ENCODE measurements at regions not wholly inside any gene's neighbourhood (a gene's known extent, or its start where the extent isn't known, plus 50 kb on each side); places are given as distances from the start of the nearest gene placed in this dataset.

DNA sequence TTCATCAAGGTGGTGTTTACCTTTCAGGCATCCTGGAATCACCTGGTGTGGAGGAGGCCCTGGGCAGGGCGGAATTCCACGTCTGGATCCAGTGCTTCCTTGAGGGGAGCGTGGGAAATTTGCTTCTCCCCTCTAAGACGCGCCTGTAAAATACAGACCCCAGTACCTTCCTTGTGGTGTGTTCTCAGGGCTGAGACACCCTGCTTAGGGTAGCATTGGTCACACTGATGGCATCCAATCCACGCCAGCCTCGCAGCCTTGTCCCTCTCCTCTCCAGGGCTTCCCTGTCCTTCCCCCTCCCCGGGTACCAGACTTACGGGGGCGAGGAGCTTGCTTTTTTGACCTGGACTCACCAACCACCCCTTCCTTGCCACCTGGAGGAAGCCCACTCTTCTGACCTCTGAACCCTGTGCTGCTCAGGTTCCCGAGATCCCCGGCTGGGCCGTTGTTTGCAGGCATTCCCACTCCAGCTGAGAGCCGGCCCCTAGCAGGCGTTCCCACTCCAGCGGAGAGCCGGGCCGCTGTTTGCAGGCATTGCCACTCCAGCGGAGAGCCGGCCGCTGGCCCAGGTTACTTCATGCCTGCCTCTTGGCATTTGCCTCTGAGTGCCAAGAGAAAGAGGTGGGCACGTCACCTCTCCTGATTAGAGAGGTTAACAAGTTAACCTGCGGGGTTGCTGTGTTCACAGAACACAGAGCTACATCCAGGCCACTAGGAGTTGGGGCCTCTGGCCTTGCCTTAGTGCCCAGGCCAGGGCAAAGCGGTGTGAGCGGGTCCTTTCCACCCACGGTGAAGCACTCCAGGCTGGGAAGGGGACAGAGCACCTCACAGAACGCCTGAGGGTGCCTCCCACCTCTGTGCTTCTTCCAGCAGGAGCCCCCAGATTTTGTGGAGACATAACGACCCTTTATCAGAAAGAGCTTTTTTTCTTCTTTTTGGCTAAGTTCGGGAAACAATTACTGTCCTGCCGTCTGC is 254.0 kb upstream of the PPP2R2D start:
- intact Hi-C loops (cut with micrococcal nuclease): no loop called here

DNA sequence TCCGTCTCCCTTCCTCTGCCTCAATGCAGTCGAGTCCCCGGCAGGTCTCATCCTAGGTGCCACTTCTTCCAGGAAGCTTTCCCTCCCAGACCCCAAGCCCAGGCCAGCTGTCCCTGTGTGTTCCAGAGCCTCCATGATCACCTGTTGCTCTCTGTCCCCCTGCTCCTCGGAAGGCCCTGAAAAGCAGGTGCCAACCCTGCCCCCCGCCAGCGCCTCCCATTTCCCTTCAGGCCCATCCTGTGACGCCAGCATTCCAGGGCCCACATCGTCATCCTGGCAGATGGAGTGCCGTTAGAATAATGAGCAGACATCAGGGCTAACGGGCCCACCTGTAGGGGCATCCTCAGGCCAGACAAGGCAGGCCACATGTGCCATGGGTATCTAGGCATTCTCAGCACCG is 253.0 kb upstream of the PPP2R2D start:
- intact Hi-C loops (cut with micrococcal nuclease): no loop called here

DNA sequence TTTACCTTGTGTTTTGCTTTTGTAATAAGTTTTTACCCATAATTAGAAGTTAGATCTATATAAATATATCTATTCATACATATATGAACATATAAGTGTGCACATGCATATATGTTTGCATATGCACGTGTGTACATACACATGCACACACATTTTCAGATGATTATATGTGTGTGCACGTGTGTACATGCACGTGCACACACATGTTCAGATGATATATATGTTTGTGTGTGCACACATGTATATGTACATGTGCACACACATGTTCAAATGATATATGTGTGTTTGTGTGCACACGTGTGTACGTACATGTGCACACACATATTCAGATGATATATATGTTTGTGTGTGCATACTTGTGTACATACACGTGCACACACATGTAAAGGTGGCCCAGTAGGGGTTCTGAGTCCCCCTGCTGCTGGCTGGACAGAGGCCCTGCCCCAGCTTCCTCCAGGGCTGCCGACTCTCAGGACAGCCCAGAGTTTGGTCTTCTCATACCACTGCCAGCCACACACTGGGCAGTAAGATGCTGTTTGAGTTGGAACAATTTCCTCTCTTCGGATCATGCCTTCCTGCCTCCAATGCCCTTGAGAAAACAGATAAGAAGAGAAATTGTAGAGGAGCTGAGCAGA is 252.3 kb upstream of the PPP2R2D start:
- intact Hi-C loops (cut with micrococcal nuclease): no loop called here

DNA sequence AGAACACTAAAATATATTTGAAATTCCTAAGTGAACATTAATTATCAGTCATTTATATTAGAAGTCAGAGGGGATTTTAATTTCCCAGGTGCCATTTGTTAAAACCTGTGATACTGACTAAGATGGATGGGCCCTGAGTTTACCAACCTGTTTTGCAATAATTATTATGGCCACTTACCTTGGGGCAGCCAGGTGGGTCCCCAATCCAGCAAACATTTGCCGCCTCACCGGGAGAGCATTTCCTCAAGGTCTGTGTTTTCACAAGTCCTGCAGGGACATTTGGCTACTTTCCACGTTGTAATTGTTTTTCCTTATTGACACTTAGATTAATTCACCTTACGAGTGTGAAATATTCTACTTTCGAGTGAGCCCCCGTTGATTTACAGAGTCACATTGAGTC is 251.2 kb upstream of the PPP2R2D start:
- intact Hi-C loops (cut with micrococcal nuclease): no loop called here

DNA sequence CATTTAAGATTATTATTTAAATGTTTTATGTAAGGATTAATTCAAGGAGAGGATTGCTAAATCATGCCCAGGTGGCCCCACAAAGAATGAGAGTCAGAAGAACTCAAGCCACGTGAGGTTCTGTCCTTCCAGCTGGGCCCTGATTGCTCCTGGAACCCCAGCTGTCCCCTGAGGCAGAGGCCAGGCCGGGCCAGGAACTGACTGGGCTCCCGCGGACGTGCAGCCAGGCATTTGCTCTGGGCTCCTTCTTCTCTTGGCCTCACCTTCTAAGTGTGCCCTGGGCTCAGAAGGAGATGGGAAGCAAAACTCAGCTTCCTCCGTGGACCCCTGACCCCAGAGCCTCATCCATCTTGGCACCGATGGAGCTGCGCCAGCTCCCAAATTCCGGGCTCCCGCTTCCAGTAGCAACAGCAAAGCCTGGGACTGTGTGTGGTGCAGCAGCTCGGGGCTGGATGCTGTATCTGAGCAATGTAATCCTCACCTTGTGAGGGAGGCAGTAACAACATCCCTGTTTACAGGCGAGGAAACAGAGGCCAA is 250.6 kb upstream of the PPP2R2D start:
- intact Hi-C loops (cut with micrococcal nuclease): no loop called here

DNA sequence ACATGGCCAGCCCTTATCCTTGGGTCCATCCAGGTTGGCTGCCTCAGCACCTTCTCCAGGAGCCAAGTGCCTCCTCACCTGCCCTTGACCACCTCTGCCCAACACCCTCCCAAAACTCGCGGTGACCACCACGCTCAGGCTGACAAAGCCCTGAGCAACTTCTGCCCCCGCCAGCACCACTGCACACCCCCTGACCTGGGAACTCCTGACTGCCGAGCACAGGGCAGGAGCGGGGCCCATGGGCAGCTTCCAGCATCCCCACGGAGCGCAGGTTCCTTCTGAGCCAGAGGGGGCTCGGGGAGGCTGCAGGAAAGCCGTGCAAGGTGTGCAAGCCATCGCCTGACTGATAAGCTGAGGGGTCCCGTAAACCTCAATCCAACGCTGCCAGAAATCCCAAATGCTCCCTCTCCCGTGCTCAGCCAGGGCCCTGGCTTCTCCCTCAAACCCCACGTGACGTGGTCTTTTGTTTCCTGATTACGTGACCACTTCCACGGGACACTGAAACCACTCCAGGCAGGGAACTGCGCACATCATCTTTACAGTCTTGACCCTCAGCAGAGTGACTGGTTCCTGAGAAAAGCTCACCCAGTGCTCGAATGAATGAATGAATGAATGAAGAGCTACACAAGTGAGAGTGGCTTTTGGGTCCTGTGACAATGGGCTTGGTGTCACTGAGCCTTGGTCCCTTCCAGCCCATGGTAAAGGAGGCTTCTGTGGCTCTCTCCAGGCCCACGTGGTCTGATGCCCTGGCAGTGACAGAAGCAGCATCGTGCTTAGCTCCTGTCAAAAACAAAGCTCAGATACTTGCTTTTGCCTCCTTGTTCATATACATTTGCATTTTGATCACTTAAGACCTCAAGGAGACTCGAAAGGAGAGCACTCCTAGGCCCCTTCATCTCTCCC is 249.8 kb upstream of the PPP2R2D start:
- intact Hi-C loops (cut with micrococcal nuclease): no loop called here

DNA sequence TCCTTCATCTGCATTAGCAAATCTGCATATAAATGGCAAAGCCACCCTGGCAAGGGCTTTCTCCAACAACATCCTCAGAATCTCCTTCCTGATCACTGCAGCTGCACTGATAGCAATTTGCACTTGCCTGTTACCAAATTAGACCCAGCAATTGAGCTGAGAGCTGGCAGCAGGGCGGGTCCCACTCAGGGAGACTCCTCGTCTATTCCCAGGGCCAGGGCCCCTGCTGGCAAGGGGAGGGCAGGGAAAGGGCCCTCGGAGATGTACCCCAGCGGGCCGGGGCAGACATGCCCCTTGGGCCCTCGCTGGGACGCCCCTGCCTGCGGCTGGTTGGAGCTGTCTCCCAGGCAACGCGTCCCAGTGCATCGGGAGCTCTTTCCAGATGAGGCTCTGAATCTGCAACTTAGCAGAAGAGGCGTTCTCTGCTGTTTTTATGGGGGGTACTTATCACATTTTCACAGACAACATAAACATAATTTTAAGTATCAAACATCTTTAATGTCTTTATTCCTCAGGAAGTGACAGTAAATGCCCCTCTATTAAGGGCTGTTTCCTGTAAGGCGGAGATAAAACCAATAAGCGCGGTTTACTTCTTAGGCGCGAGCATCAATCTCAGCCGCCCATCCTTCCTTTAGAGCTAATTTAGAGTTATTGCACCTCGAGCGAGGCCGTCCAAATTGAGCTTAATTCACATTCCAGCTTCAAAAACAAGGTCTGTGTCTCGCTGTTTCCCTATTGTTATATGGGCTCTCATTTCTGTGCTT is 249.0 kb upstream of the PPP2R2D start:
- intact Hi-C loops (cut with micrococcal nuclease): no loop called here

DNA sequence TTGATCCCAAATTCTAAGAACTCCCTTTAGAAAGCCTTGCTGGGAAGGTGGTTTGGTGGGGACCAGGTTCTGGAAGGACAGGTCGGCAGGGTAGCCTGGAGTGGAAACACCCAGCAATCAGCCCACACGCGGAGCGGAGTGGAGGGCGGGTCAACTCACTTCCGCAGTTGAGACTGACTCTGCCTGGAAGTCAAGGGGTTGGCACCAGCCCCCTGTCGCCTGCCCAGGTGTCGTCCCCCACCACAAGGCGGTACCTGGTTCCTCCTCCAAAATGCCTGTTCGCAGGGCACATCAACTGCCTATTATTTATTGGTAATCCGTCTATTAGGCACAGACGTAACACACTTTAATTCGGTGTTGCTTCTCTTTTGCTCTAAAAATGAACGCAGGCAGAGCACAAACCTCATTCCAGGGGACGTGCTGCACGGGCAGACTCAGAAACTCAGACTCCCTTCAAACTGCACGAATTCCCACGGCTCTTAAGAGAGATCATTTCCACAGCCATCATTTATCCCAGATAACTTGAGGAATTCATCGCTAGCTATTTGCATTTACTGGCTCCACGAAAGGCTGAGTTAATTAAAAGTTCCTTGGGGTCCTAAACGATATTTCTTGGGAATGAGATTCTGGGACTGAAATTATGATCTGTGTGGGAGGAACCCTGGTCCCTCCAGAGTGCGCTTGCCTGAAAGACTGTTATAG is 248.2 kb upstream of the PPP2R2D start:
- intact Hi-C loops (cut with micrococcal nuclease): no loop called here

DNA sequence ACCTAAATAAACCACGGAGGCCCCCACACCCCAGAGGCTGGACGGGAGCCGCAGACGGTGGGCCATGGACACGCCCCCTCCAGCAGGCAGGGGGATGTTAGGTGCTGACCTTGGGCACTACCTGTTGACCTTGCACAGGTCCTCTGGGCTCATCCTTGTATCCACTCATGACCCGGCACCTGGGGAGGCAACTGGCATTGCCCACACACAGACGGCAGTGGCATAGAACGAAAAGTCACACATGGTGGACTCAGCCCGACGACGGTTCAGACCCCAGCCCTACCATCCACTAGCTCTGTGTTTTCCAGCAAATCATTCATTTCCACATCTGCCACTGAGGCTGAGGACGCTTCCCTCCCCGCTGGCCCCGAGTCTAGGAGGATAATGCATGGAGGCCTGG is 247.7 kb upstream of the PPP2R2D start:
- intact Hi-C loops (cut with micrococcal nuclease): no loop called here

DNA sequence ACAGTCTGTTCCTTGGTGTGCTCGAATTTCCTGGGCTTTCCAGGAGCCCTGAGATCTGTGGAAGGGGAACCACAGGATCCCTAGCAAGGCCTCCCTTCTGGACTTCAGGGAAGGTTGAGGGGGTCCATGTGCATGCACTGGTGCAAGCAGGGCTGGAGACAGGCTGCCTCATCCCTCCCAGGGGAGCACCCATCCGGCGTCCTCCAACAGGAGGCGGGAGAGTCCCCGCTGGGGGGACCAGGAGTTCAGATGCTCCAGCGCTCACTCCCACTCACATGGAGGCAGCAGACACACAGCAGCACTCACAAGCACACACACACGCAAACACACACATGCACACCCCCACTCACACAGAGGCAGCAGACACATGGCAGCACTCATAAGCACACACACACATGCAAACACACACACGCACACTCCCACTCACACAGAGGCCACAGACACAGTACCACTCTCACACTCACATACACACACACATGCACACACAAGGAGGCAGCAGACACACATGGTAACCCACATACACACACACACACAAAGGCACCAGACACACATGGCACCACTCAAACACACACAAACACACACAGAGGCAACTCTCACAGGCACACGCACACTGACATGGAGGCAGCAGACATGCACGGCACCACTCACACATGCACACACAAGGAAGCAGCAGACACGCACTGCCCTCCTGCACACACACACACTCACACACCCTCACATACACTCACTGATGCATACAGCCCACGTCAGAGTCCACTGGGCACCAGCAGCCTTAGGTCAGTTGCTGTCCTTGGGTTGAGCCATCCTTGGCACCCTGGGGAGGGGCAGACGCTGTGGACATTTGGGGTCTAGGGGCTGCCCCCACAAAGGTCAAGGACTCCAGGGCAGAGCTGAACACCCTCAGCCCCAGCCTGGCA is 247.0 kb upstream of the PPP2R2D start:
- intact Hi-C loops (cut with micrococcal nuclease): no loop called here

DNA sequence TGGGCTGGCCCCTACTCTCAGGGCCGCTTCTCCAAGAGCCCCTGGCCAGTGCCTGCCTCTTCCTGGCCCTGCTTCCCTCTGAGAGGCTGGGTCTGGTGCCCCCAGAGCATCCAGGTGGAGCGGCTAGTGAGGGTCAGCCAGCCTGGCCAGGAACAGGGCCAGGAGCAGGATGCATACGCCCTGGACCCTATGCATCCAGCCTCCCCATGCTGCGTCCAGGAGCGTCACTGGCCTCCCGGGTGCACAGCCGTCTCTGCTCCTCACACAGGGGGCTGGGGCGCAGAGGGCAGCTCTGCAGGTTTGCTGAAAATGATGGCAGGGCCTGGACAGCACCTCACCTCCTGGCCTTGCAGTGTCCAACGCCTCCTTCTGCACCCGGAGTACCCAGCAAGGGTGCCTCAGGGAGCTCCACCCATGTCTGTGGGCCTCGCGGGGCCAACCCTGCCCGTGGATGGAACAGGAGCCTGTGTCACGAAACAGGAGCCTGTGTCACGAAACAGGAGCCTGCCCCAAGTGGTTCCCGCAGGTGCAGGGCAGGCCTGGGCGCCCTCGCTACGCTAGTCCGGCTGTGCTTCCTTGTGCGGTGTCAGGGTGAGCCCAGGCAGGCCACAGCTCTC is 246.2 kb upstream of the PPP2R2D start:
- intact Hi-C loops (cut with micrococcal nuclease): no loop called here

DNA sequence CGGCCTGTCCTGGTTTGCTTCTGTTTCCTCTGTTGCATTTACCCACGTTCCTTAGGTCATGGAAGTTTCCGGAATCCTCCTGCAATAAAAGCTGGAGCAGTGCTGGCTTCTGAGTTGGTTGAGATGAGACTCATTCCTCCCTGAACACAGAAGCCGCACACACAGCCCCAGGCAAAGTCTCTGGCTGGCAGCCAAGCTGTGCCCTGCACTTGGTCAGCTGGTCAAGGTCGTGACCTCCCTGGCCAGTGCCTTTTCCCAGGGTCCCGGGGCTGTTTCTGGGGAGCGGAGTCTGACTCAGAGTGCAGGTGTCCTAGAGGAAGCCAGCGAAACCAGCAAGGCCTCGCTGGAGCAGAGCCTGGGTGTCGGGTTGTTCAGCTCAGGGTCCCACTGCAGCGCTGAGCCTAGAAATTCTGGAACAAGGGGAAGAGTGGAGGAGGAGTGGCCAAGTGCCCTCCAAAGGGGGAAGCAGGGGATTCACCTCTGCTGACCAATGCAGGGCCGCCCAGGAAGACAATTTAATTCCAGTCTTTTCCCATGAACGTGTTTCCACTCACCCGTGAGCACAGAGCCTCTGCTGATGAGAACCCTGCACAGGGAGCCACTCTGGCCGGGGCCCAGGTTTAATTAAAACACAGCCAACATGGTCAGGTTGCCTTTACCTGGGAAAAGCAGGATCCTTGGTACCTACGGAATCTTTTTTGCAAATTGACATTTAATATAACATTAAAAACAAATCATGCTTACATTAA is 245.5 kb upstream of the PPP2R2D start:
- intact Hi-C loops (cut with micrococcal nuclease): no loop called here

DNA sequence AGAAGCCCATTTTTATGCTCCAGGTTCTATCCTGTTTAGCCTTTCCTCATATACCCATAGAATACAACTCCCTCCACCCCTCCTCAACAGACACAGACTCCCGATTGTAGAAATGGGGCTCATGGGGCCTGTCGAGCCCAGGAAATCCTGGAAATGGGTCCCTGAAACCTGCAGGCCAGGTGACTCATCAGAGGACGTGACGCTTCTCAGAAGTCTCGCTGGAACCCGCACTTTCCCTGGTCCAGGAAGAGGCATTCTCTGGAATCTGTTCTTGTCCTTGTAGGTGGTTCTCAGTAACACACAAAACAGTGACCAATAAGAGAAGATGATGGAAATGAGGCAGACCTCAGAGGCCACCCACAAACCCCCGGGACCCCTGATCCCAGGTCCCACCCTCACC is 244.8 kb upstream of the PPP2R2D start:
- intact Hi-C loops (cut with micrococcal nuclease): no loop called here

DNA sequence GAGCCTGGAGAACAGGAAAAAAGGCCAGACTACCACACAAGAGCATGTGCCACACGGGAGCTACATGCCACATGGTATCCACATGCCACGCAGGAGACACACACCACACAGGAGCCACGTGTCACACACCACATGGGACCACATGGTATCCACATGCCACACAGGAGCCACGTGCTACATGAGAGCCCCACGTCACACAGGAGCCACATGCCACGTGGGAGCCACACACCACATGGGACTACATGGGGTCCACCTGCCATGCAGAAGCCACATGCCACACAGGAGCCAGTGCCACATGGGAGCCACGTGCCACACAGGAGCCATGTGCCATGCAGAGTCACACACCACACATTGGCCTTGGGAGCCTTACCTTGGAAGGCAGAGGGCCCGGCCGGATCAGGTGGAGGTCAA is 244.4 kb upstream of the PPP2R2D start:
- intact Hi-C loops (cut with micrococcal nuclease): no loop called here

DNA sequence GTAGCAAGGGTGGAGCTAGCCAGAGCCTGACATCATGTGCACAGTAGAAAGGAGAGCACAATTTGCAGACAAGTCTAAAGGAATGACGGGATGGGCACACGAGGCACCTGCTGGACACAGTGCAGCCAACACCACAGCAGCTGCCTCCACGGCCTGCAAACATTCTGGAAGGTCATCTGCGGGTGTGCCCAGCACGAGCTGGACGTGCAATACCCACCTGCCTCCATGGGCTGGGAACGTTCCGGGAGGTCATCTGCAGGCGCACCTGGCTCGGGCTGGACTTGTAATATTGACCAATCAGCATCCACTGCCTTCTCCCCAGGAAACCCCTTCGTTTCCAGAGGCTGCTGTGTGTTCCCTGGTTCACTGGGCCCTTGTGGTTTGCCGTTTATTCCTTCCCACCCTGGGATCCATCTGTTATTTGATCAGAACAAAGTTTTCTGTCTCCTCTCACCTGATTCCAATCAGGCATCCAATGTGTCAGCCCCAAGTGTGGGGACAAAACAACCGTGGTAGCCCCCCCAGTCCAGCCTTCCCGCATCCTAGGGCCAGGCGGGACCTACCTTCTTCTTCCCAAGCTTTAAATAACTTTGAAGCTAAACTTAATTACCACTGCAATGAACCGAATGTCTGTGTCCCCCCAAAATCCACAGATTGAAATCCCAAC is 243.4 kb upstream of the PPP2R2D start:
- intact Hi-C loops (cut with micrococcal nuclease): no loop called here

DNA sequence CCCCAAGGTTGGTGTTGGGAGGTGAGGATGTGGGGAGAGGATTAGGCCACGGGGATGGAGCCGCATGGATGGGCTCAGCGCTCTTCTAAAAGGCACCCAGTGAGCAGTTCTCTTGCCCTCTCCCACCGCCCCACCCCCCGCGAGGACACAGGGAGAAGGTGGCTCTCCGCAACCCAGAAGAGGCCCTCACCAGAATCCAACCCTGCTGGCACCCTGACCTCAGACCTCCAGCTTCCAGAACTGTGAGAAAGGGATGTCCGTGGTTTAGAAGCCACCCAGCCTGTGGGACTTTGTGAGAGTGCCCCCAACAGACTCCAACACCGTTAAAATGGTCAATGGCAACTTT is 242.8 kb upstream of the PPP2R2D start:
- intact Hi-C loops (cut with micrococcal nuclease): no loop called here

DNA sequence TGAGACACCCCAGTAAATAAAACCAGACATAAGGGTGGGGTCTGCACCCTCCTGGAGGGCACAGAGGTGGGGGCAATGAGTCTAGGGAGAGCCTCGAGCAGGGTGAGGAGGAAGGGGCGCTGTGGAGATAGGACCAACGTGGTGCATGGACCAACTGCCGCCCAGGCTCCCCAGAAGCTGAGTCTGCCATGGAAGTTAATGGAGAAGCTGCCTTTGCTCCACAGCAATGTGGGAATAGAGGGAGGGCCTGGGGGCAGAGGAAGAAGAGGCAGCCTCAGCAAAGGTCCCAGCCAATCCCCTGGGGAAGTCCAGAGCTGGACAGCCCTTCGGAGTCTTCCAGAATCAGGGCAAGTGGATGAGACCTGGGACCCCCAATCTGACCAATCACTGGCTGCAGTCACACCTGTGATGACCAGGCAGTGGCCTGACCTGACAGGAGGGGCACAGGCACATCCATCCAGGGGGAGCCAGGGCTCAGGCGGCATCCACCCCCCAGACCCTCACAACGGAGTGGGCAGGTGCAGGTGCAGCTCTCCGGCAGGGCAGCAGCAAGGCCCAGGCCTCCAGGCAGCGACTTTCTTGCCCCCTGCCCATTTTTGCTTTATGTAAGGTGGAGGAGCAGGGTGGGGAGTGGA is 242.2 kb upstream of the PPP2R2D start:
- intact Hi-C loops (cut with micrococcal nuclease): no loop called here
